AG08395 (cell line): ENCODE measurements at regions not wholly inside any gene's neighbourhood (a gene's known extent, or its start where the extent isn't known, plus 50 kb on each side); places are given as distances from the start of the nearest gene placed in this dataset.
A peak's percentile ranks its signal among the peaks of the same experiment; 100 is the strongest.

ENCODE experiments used
- DNase-seq: peaks from one replicate; pipeline ENCODE4 v3.0.0; 2012; ENCODE audit warnings: mixed read lengths, low spot score

DNA sequence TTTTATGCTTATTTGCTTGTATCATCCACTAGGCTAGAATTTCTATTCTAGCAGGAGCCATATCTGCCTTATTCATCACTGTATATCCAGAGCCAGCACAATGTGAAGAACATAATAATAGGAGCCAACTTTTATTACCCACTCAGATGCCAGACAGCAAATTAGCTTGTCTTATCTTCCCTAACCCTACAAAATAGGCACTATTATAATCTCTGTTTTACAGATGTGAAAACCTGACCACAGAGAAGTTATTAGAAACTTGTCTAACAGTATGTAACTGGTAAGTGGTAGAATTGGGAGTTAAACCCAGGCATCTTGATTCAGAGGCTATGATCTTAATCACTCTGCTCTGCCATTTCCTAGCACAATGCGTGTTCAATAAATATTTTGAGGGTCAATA lies 579.5 kb downstream of the CAAP1 start:
- no peak for DNase-seq

DNA sequence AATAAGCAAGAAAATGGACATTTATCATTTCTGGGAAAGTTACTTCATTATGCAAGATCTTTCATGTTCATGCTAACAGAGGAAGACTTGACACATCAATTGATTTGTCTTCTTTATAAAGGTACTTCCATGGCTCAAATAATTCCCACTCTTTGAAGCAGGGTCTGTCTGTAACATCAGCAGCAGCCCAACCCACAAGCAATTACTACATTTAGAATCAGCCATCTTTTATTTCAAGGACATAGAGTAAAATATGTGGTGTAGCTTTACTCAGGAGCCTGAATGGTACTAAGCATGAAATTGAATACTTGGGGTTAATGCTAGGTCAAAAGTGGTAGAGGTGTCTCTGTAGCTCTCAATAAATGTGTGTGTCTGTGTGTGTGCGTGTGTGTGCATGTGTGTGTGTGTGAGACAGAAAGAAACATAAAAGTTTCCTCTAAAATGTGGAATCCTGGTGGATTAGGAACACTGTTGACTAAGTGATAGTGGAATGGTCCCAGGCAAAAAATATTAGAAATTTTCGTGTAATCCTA lies 581.1 kb downstream of the CAAP1 start:
- no peak for DNase-seq

DNA sequence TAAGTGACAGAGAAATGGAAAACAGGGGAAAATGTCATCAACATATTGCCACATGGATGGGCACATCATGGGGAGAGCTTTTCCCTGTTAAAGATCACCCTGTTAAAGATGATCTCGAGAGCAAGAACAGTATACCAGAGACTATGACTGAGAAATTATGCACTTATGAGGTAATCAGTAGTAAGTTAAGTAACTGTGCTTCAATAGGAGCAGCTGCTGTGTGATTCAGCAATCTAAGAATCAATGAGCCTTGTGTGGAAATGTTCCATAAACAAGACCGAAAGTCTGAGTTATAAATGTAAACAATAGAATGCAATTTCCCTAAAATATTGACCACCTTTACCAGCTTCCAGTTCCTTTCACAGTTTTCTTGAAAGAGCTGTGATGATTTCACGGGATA lies 582.3 kb downstream of the CAAP1 start:
- DNase-seq: no peak

DNA sequence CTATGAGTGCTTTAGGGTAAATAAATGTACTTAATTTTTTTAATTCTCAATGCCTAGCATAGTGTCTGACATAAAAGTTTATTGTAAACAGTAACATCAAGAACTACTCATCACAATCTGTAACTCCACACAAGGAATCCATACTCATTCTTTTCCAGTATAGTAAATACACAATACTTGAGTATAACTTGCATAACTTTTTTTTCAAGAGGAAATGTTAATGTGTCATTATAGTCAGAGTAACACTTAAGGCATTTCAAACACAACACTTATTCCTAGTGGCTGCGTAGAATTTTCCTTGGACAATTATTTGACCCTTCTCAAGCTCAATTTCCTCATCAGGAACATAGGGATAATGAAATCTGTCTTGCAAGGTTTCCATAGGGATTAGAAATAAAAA lies 584.3 kb downstream of the CAAP1 start:
- DNase-seq: no peak

DNA sequence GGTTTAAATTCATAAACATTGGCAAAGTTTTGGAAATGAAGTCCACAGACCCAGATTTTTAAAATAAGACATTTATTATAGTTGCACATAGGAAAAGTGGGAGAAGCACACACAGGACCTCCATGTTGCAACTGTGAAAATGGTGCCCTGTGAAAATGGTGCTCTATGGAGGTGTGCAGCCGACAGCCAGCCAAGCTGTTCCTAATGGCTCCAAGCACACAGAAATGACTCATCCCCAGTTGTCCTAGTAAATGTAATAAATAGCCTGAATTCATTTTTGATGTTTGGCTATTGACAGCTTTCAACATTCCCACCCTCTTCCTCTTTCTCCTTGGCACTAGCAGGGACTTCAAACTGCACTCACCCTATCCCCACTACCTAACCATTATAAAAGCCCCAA lies 590.9 kb downstream of the CAAP1 start:
- DNase-seq: no peak

DNA sequence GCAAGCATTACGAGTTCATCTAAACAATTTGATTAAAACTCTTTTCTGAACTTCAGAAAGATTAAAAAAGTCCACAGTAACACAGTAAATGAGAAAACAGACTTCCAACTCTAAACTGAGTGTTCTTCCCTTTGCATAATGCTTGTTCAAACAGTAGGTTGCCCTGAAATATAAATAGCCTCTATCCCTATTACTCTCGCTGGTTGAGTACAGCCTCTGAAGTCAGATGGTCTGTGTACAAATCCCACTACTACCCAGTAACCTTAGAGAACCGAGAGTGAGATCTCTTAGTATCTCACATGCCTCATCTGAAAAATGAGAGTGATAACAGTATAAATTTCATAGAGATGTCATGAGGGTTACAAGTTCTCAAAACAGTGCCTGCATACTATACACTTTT lies 591.6 kb downstream of the CAAP1 start:
- no peak for DNase-seq

DNA sequence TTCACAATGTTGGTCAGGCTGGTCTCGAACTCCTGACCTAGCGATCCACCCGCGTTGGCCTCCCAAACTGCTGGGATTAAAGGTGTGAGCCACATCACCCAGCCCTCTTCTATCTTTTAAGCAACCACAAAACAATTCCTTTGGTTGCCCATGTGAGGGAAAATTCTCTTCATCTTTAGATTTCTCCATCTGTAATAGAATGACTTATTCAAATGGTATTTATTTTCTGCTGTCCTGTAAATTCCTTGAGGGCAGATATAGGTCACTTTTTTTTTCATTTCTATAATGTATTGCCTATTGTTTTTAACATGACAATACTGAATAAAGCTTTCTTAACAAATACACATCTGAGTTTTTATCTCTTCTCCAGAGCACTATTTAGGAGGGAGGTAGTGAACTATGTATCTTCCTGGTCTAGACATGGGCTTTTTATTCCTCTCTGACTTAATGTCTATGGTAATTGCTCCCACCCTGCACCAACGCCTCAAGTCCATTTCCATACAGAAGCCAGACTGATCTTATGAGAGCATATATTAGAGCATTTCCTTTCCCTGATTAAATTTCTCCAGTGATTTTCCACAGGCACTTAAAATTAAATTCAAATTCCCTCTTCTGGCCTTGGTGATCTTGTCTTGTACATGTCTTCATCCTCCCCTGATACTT lies 595.6 kb downstream of the CAAP1 start:
- DNase-seq: peak; percentile 27

DNA sequence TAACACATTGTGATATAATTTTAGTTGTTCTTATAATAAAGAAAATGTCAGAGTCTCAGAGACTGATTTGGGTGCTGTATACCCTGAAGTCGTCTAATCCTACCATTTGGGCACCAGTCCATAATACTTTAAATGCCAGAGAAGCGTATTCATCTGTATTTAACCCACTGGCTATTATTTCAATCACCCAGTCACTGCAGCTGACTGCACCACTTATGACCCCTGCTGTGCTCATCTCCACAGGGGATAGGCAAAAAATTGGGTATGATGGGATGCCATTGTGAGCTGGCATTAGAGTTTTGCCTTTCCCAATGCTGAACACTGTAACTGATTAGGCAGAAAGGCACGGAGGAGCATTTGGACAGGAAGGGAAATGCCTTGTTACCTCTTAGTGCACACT lies 599.7 kb downstream of the CAAP1 start:
- peak; percentile 47 for DNase-seq

DNA sequence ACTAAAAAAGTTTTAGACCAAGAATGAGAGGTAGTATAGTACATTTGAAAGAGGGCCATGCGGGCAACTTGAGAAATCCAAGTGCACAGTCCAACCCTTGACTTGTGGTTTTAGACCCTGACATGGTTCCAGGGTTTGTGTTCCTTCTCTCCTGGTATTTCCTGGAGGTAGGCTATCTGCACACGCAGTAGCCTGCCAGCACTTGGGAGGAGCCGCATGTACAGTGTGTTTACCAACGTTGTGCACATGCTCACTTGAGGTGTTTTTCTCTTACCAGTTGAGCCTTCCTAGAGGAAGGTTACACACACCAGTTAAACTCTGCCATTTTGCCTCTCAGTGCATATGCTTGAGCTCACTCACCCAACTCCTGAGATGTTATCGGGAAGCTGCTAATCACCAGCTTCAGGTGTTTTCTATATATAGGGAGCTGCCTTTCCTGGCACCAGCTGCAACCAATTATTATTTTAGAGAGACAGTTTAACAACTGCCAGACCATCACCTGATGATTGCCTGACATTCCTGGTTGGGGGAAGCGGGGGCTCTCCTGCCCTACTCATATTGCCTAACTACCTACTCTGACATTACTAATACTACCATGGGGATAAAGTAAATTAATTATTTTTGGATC lies 593.4 kb upstream of the TUSC1 start:
- DNase-seq: no peak

DNA sequence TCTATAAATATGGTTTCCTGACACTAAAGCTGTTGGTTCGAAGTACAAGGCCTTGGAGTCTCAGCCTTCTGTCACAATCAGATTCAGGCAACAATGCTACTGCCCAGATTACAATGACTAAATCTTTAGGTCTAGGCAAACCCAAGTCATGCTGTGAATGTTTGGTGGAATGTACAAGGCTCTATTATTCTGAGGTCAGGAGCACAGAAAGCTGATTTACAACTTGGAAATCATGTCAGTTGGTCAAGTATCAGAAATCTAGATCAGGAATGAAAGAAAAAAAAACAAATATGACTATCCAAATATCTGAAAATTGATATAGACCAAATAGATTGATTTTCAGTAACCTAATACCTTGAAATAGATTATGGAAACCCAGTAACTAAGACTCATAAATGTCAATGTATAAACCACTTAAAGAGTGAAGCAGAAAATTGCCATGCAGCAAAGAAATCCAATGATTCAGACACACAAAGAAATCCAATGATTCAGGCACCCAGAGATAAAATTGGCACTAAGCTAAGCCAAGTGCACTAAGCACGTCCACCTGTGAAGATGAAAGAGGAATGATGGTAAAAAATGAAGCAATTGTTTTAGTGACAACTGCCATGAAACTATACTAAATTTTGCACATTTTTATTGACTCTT lies 588.0 kb upstream of the TUSC1 start:
- DNase-seq: no peak

DNA sequence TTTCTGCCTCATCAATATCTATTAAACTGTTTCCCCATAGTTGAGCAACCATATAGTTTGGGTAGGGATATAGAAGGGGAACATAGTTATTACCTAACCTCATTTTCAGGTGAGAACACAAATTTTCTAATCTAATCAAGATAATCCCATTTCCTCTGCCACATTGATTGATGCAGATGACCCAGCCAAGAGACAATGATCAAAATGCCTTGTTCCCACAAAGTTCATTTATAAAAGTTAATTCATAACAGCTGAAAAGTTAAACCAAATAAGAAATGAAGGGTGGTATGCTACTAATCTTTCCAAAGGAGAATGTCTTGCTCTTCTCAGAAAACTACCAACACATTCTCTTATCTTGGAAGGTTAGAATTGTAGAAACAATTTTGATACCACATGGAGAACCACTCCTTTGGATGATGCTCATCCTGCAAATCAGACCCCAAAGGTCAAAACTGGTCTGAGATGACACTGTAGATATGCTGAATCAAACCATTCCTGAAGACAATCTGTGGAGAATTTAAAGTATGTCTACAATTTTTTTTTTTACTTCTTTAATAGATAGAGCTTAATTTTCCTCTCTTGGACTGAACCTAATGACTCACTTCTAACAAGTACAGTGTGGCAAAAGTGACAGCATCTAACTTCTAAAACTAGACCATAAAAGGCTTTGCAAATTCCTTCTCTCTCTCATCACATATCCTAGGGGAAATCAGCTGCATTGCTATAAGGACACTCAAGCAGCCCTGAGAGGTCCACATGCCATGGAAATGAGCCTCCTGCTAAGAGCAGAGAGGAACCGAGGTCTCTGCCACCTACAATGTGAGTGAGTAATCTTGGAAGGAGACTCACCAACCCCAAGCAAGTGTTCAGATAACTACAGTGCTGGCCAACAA lies 586.7 kb upstream of the TUSC1 start:
- DNase-seq: peak; percentile 76

DNA sequence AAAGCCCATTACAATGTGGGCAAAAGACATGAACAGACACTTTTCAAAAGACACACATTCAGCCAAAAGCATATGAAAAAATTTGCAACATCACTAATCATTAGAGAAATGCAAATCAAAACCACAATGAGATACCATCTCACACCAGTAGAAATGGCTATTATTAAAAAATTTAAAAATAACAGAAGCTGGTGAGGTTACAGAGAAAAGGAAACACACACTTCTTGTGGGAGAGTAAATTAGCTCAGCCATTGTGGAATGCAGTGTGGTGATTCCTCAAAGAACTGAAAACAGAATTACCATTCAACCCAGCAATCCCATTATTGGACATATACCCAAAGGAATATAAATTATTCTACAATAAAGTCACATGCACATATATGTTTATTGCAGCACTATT lies 585.2 kb upstream of the TUSC1 start:
- DNase-seq: no peak

DNA sequence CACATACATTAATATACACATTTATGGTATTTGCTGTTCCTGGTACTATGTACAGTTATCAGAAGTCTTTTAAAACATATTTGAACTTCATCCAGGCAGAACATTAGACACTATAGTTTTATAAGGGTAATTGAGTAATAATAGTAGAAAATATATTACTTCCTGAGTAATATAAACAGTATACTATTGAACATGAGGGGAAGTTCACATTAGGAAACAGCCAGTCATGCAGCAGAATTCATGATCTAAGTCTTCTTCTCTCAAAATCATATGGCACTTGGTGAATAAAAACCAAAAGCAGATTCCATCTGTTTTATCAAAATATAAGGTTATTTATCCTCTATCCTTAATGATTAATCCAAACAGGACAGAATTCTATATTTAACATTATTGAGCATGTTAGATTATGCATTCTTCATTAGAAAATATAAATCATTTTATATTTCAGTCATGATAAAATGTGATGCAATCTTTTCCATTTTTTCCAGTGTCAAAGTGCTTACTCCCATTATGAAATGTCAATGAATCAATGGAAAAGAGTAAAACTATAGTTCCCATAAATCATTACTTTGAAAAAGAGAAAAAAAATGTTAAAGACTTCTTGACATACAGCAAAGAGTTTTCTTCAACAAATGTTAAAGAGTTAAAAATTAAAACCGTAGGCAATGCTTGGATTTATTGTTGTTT lies 584.3 kb upstream of the TUSC1 start:
- no peak for DNase-seq

DNA sequence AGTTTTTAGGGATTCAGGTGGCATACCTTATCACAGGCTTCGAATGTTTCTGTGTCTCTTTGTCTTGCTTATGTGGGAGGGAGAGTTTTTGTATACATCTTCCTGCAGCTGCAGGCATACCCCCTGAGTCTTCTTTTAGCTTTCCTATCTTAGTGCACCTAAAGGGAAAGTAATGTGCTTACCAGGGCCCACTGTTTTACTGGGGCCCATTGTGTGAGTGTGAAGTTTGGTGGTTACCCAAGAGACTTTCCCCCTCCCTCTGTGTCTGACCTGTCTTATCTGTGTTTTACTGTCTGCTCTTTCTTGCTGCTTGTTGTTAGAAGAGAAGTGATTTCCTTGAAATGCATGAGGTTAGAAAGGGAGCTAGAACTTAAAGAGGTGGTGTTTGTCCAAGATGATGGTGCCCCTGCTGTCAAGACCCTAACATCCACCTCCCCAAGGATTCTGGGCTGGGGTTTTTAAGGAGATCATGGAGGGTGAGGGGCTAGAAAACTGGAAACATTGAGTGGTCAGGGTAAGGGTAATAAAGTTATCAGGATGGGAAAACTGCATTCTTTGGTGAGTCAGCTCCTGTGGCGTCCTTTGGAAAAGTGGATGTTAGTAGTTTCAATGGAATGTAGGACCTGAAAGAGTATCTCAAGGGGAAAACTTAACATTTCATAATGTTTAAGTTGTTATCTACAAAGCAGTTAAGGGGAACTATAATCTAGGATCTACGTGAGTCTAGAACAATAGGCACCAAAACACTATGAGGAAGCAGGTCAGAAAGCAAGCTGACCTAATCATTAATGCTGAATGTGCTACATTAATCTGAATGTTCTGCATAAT lies 583.5 kb upstream of the TUSC1 start:
- peak; percentile 74 for DNase-seq

DNA sequence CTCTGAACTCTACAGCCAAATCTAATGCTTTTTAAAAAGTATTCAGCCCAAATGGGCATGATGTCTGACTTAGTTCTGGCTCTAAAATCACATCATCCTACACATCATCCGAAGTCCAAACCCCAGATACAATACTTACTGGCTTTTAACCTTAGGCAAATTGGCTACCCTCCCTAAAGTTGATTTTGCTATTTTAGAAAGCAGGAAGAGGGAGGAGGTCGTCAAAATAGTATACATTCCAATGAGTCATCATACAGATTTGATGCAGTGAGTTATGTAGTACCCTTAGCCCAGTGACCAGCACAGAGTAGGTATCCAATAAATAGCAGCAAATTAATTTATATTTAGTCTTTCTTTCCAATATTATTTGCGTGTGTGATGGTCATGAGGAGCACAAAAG lies 582.0 kb upstream of the TUSC1 start:
- DNase-seq: no peak

DNA sequence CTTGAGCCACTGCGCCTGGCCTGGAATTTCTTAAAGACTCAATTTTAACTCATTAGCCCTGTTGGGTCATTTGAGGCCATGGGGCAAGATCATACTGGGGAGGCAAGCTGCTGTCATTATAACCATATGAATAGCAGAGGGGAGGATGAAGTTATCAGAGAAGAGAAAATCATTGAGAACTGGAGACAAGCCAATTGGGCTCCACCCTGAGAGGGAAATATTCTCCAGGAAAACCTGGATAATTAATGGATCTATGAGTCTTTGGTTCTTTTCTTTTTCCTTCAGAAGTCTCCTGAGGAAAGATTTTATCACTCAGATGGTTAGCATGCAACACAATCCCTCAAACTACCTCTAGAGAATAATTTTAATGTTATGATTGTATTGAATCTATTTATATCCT lies 569.6 kb upstream of the TUSC1 start:
- DNase-seq: no peak

DNA sequence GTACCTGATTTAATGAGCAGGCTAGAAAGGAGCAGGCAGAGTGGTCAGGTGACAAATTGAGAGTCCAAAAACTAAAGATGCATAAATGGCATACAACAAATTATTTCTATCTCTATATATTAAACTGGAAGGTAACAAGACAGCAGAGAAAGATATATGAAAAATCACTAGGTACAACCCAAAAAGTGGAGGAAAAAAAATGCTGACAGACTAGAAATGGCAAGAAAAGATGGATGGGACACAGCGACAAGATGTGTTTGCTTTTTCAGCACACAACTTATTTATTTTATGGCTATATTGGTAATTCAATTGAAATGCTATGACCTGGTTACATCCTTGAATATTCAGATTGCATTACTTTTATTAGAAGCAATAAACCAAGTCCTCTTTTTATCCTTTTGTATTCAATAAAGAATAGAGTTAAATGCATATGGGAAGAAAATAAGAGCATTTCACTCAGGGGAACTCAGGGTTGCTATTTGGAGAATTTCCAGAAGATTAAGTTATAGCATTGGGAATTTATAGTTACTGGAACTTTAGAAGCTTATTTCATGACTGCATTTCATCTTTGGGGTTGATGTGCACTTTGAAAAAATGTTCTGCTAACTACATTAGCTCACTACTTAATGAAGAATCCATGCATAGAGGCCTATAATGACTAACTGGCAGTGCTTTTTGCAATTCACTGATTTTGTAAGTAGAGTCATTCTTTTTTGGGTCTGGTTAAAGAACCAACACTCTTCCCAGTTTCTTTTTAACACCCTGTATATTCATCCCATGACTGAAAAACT lies 566.6 kb upstream of the TUSC1 start:
- no peak for DNase-seq

DNA sequence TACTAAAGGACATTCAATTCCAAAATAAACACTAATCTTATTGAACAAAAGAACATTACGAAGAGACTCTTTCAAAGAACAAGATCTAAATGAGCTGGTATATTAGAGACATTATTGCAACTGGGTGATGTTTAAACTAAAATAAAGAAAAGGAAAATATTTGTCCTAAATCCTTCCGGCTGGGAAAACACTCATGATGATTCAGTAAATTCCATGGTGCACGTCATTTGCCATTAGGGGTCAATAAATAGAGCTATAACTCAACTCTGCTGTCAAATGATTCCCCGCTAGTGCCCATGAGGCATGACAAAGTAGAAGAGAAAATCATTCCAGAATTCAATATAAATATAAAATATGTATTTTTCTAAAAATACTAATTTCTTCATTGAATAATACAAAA lies 565.5 kb upstream of the TUSC1 start:
- DNase-seq: peak; percentile 22

DNA sequence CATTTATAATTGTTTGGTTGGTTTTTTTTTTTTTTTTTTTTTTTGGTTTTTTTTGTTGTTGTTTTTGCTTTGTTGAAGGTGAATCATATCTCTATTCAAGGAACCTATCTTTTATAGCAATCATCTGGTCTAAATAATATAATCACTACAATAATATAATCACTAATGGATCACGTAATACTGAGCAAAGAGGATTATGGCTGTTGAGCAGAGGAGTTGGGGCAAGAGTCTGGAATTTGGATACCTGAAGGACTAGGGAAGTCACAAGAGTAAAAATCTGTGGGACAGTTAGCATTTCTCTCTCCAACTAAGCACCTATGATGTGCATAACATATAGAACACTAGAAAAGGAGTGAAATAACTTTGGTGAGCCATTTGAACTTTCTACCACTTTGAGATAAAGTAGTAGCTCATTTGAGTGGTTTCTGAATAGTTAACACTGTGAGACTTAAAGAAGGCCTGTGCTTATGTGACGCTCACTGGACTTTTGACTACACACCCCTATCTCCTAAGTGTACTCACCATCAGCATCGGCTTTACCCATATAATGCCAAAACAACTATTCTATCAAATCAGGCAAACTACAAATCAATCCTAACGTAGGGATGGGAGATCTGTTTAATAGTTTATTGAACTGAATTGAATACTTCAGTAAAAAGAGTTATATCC lies 564.9 kb upstream of the TUSC1 start:
- no peak for DNase-seq

DNA sequence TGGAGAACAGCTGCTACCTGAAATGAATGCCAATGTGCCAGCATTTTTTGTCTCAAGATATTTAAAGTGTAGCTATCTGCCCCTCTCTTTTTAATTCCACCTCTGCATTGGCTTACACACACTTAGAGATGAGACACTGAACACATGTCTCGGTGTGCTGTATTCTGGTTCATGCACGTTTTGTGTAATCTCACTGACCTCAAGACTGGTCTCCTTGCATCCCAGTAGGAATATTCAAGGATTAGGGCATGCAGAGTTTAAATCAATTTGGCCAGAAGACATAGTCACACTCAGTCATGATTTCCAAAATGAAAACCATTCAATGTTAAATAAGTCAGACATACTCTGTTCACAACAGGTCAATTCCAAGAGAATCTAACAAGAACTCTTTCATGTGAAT lies 561.8 kb upstream of the TUSC1 start:
- no peak for DNase-seq
